ENCODE measurements at regions not wholly inside any gene's neighbourhood (a gene's known extent, or its start where the extent isn't known, plus 50 kb on each side); places are given as distances from the start of the nearest gene placed in this dataset.
A peak's percentile ranks its signal among the peaks of the same experiment; 100 is the strongest.

DNA sequence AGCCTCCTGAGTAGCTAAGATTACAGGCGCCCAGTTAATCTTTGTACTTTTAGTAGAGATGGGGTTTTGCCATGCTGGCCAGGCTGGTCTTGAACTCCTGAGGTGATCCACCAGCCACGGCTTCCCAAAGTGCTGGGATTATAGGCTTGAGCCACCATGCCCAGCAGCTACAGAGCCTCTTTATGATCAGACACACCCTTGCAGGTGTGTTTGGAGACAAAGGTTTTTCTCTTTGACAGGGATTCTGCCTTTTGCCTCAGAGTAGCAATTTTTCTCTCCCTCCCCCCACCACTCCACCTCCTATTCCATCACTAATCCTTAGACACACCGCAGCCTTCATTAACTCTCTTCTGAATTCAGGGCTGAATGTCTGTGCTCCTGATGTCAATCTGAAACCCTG lies 152.2 kb upstream of the NFIA start:
- Histone ChIP-seq H3K4me1 (ENCODE audit: control insufficient read depth in 1 of 2, insufficient read depth in 2 of 2, low read length in 2 of 2) (no peaks in the 10 kb centered on the region), H3K27me3 (ENCODE audit: control insufficient read depth in 1 of 2, insufficient read depth in 2 of 2, low read length in 1 of 2) (no peaks in the 10 kb centered on the region), H3K9me3 (ENCODE audit: control insufficient read depth, low read length) (no peaks in the 10 kb centered on the region), H3K27ac (ENCODE audit: low read depth in 1 of 2, low read length in 2 of 2) (no peak overlapping the region), H3K4me3 (ENCODE audit: low read length in 2 of 2) (no peak overlapping the region), H3K36me3 (ENCODE audit: control insufficient read depth in 1 of 2, insufficient read depth in 2 of 2, low read length in 1 of 2) (no peaks in the 10 kb centered on the region)
- intact Hi-C loops (cut with DNase I) = no loop called here
- DNase-seq (no peak), ATAC-seq (ENCODE audit: low FRiP score) (no peak)
- WGBS, 2 donors = 94 to 98% methylated on average over 3 of the region's 3 CpGs

- peaks cover 0 to 2% of the 10 kb centered on the region in 2 donors for H3K4me1 ChIP-seq (ENCODE audit: control insufficient read depth in 1 of 2, insufficient read depth in 2 of 2, low read length in 2 of 2)
- DNase-seq = no peak
- H3K9me3 ChIP-seq (ENCODE audit: control insufficient read depth, low read length) = no peaks in the 10 kb centered on the region
- ATAC-seq (ENCODE audit: low FRiP score) = no peak
- H3K4me3 ChIP-seq (ENCODE audit: low read length in 2 of 2) = no peak overlapping the region
- intact Hi-C loops (cut with DNase I) = no loop called here
- H3K27me3 ChIP-seq (ENCODE audit: control insufficient read depth in 1 of 2, insufficient read depth in 2 of 2, low read length in 1 of 2) = no peaks in the 10 kb centered on the region
- 59 to 66% methylated on average over 14 of the region's 14 CpGs for WGBS, 2 donors
- no peak overlapping the region for H3K27ac ChIP-seq (ENCODE audit: low read depth in 1 of 2, low read length in 2 of 2)
- H3K36me3 ChIP-seq (ENCODE audit: control insufficient read depth in 1 of 2, insufficient read depth in 2 of 2, low read length in 1 of 2) = no peaks in the 10 kb centered on the region
Observed at GRCh38 chr1:60924964-60925798, 157.2 kb upstream of the NFIA start.

GRCh38 chr1:60924165-60924564 lies 158.2 kb upstream of the NFIA start:
- Histone ChIP-seq H3K4me1 (ENCODE audit: control insufficient read depth in 1 of 2, insufficient read depth in 2 of 2, low read length in 2 of 2) (peaks cover 0 to 2% of the 10 kb centered on the region in 2 donors), H3K9me3 (ENCODE audit: control insufficient read depth, low read length) (no peaks in the 10 kb centered on the region), H3K27me3 (ENCODE audit: control insufficient read depth in 1 of 2, insufficient read depth in 2 of 2, low read length in 1 of 2) (no peaks in the 10 kb centered on the region), H3K27ac (ENCODE audit: low read depth in 1 of 2, low read length in 2 of 2) (no peak overlapping the region), H3K4me3 (ENCODE audit: low read length in 2 of 2) (no peak overlapping the region), H3K36me3 (ENCODE audit: control insufficient read depth in 1 of 2, insufficient read depth in 2 of 2, low read length in 1 of 2) (no peaks in the 10 kb centered on the region)
- intact Hi-C loops (cut with DNase I) = no loop called here
- no peak for ATAC-seq (ENCODE audit: low FRiP score)
- no peak for DNase-seq
- WGBS, 2 donors = 94 to 96% methylated on average over 3 of the region's 3 CpGs

DNA sequence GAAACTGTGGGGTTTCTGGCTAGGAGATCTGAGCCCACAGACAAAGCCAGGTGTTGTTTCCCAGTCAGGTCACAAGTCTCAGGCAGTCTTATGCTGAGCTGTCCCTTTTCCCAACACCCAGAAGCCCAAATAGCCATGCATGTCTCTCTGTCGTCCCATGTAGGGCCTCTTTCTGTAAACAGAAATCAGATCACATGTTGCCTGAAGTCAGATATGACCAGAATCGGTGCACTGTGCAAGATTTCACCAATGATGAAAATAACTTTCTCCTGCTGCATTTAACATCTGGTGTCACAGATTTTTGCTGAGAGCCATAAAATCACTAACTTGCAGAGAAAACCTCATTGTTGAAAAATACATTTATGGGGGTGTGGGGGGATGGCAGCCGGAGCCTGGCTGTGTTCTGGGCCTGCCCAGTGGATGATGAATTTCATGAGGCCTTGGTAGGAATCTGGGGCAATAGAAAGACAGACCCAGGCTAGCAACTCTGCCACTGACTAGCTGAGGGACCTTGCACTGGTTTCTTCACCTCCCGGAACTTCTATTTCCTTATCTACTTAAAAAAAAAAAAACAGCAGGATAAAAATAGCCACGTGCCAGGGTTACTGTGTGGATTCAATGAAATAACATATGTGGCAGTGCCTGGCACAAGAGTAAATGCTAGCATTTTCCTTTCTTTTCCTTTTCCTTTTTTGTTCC lies 158.8 kb upstream of the NFIA start:
- H3K27ac ChIP-seq (ENCODE audit: low read depth in 1 of 2, low read length in 2 of 2) = peak overlapping the region in 1 of 2 donors; percentile 24
- intact Hi-C loops (cut with DNase I) = no loop called here
- H3K36me3 ChIP-seq (ENCODE audit: control insufficient read depth in 1 of 2, insufficient read depth in 2 of 2, low read length in 1 of 2) = no peaks in the 10 kb centered on the region
- no peak overlapping the region for H3K4me3 ChIP-seq (ENCODE audit: low read length in 2 of 2)
- H3K27me3 ChIP-seq (ENCODE audit: control insufficient read depth in 1 of 2, insufficient read depth in 2 of 2, low read length in 1 of 2) = no peaks in the 10 kb centered on the region
- no peak for DNase-seq
- WGBS, 2 donors = 11 to 16% methylated on average over 5 of the region's 5 CpGs
- H3K4me1 ChIP-seq (ENCODE audit: control insufficient read depth in 1 of 2, insufficient read depth in 2 of 2, low read length in 2 of 2) = peaks cover 0 to 2% of the 10 kb centered on the region in 2 donors
- H3K9me3 ChIP-seq (ENCODE audit: control insufficient read depth, low read length) = no peaks in the 10 kb centered on the region
- no peak for ATAC-seq (ENCODE audit: low FRiP score)

DNA sequence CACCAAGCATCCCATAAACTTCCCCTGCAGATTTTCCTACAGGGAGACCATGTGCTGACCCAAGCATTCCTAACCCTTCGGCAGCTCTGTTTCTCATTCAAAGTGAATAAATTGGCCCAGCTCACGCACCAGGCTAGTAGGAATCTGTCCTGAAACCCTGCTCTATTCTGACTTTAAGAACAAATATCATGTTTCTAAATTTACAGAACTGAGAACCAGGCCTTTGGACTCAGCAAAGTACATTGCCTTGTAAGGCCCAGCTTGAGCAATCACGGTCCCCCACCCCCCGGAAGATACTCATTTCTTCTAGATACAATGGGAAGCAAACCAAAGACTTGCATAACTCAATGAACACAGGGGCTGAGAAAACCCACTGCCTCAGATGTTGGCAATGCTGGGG lies 160.1 kb upstream of the NFIA start:
- no peaks in the 10 kb centered on the region for H3K36me3 ChIP-seq (ENCODE audit: control insufficient read depth in 1 of 2, insufficient read depth in 2 of 2, low read length in 1 of 2)
- intact Hi-C loops (cut with DNase I) = no loop called here
- no peaks in the 10 kb centered on the region for H3K27me3 ChIP-seq (ENCODE audit: control insufficient read depth in 1 of 2, insufficient read depth in 2 of 2, low read length in 1 of 2)
- H3K9me3 ChIP-seq (ENCODE audit: control insufficient read depth, low read length) = no peaks in the 10 kb centered on the region
- H3K27ac ChIP-seq (ENCODE audit: low read depth in 1 of 2, low read length in 2 of 2) = no peak overlapping the region
- ATAC-seq (ENCODE audit: low FRiP score) = peak; percentile 56
- H3K4me1 ChIP-seq (ENCODE audit: control insufficient read depth in 1 of 2, insufficient read depth in 2 of 2, low read length in 2 of 2) = peaks cover 0 to 2% of the 10 kb centered on the region in 2 donors
- H3K4me3 ChIP-seq (ENCODE audit: low read length in 2 of 2) = no peak overlapping the region
- peak in 1 of 2 donors; percentile 71 for DNase-seq
- 12 to 16% methylated on average over 4 of the region's 4 CpGs for WGBS, 2 donors

GRCh38 chr1:60921175-60921574 lies 161.2 kb upstream of the NFIA start:
- DNase-seq (no peak), ATAC-seq (ENCODE audit: low FRiP score) (no peak)
- Histone ChIP-seq H3K4me1 (ENCODE audit: control insufficient read depth in 1 of 2, insufficient read depth in 2 of 2, low read length in 2 of 2) (peaks cover 0 to 2% of the 10 kb centered on the region in 2 donors), H3K36me3 (ENCODE audit: control insufficient read depth in 1 of 2, insufficient read depth in 2 of 2, low read length in 1 of 2) (no peaks in the 10 kb centered on the region), H3K27ac (ENCODE audit: low read depth in 1 of 2, low read length in 2 of 2) (peak overlapping the region in 1 of 2 donors; percentile 45), H3K9me3 (ENCODE audit: control insufficient read depth, low read length) (no peaks in the 10 kb centered on the region), H3K27me3 (ENCODE audit: control insufficient read depth in 1 of 2, insufficient read depth in 2 of 2, low read length in 1 of 2) (no peaks in the 10 kb centered on the region), H3K4me3 (ENCODE audit: low read length in 2 of 2) (no peak overlapping the region)
- WGBS, 2 donors = 97% methylated on average over 4 of the region's 4 CpGs
- intact Hi-C loops (cut with DNase I) = no loop called here

GRCh38 chr1:60920561-60920960 lies 161.8 kb upstream of the NFIA start:
- Histone ChIP-seq H3K4me3 (ENCODE audit: low read length in 2 of 2) (no peak overlapping the region), H3K4me1 (ENCODE audit: control insufficient read depth in 1 of 2, insufficient read depth in 2 of 2, low read length in 2 of 2) (peaks cover 0 to 2% of the 10 kb centered on the region in 2 donors), H3K27me3 (ENCODE audit: control insufficient read depth in 1 of 2, insufficient read depth in 2 of 2, low read length in 1 of 2) (no peaks in the 10 kb centered on the region), H3K36me3 (ENCODE audit: control insufficient read depth in 1 of 2, insufficient read depth in 2 of 2, low read length in 1 of 2) (no peaks in the 10 kb centered on the region), H3K27ac (ENCODE audit: low read depth in 1 of 2, low read length in 2 of 2) (no peak overlapping the region), H3K9me3 (ENCODE audit: control insufficient read depth, low read length) (no peaks in the 10 kb centered on the region)
- DNase-seq (no peak), ATAC-seq (ENCODE audit: low FRiP score) (no peak)
- 97 to 100% methylated on average over 2 of the region's 2 CpGs for WGBS, 2 donors
- intact Hi-C loops (cut with DNase I) = no loop called here

DNA sequence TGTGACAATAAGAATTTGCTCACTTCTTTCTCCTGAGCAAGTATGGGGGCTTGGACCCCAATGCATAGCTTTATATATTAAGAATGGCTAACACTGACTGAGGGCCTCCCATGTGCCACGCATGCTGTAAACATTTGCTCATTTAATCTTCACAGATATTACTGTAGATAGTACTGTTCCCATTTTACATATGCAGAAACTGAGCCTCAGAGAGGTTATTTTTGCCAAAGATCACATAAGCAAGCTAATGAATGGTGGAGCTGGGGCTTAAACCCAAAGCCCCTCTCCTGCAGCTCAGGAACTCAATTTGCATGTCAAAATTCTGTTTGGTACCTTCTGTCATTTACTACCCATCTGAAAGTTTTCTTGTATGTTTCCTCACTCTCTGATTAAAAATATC lies 163.5 kb upstream of the NFIA start:
- Histone ChIP-seq H3K27ac (ENCODE audit: low read depth in 1 of 2, low read length in 2 of 2) (no peak overlapping the region), H3K27me3 (ENCODE audit: control insufficient read depth in 1 of 2, insufficient read depth in 2 of 2, low read length in 1 of 2) (no peaks in the 10 kb centered on the region), H3K4me3 (ENCODE audit: low read length in 2 of 2) (no peak overlapping the region), H3K9me3 (ENCODE audit: control insufficient read depth, low read length) (no peaks in the 10 kb centered on the region), H3K4me1 (ENCODE audit: control insufficient read depth in 1 of 2, insufficient read depth in 2 of 2, low read length in 2 of 2) (peaks cover 0 to 2% of the 10 kb centered on the region in 2 donors), H3K36me3 (ENCODE audit: control insufficient read depth in 1 of 2, insufficient read depth in 2 of 2, low read length in 1 of 2) (no peaks in the 10 kb centered on the region)
- DNase-seq = no peak
- ATAC-seq (ENCODE audit: low FRiP score) = no peak
- intact Hi-C loops (cut with DNase I) = no loop called here
- WGBS, 2 donors = 97 to 98% methylated on average over 1 of the region's 1 CpG

DNA sequence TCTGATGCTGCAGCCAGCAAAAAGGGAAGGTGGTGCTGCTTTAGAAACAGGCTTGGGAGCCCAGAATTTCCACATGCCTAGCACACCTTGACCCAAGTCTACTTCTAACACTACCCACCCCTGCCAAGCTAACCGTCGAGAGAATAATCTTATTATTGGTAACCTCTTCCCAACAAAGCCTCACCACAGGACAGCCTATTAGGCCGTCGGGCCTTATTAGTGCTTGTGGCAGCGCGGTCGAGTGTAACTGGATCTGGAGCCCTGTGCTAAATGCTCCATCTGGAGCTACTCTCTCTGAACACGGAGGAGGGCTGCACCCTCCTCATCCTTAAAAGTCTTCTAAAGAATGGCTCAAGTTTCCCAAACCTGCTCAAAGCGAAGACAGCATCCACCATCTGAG lies 165.5 kb upstream of the NFIA start:
- no peaks in the 10 kb centered on the region for H3K4me1 ChIP-seq (ENCODE audit: control insufficient read depth in 1 of 2, insufficient read depth in 2 of 2, low read length in 2 of 2)
- no peaks in the 10 kb centered on the region for H3K36me3 ChIP-seq (ENCODE audit: control insufficient read depth in 1 of 2, insufficient read depth in 2 of 2, low read length in 1 of 2)
- intact Hi-C loops (cut with DNase I) = no loop called here
- H3K27ac ChIP-seq (ENCODE audit: low read depth in 1 of 2, low read length in 2 of 2) = no peak overlapping the region
- H3K9me3 ChIP-seq (ENCODE audit: control insufficient read depth, low read length) = no peaks in the 10 kb centered on the region
- ATAC-seq (ENCODE audit: low FRiP score) (no peak), DNase-seq (no peak)
- 96% methylated on average over 9 of the region's 9 CpGs for WGBS, 2 donors
- no peaks in the 10 kb centered on the region for H3K27me3 ChIP-seq (ENCODE audit: control insufficient read depth in 1 of 2, insufficient read depth in 2 of 2, low read length in 1 of 2)
- H3K4me3 ChIP-seq (ENCODE audit: low read length in 2 of 2) = no peak overlapping the region
